ENCODE measurements at regions not wholly inside any gene's neighbourhood (a gene's known extent, or its start where the extent isn't known, plus 50 kb on each side); places are given as distances from the start of the nearest gene placed in this dataset.
"Not testable (repeated sequence)": the region's sequence is repeated elsewhere in the genome, so short reads cannot be mapped to it uniquely, and the experiment has no call there.

- H3K9me3 ChIP-seq; H3K4me1 ChIP-seq; H3K36me3 ChIP-seq (replicated peaks); in situ Hi-C loops (cut with MboI; ENCODE audit: low sequenced_read_pairs); H3K27me3 ChIP-seq (ENCODE audit: low read depth): not testable (repeated sequence)
- peak in 1 of 2 experiments; percentile 9 for DNase-seq (ENCODE audit: low spot score in 2 of 2)
- H3K4me3 ChIP-seq = peak overlapping the region; percentile 15
Measured at GRCh38 chr1:143496526-143497373, 475.0 kb downstream of the FAM72C start.
